H1 (cell line): ENCODE measurements at regions not wholly inside any gene's neighbourhood (a gene's known extent, or its start where the extent isn't known, plus 50 kb on each side); places are given as distances from the start of the nearest gene placed in this dataset.
A peak's percentile ranks its signal among the peaks of the same experiment; 100 is the strongest.
"Not testable (repeated sequence)": the region's sequence is repeated elsewhere in the genome, so short reads cannot be mapped to it uniquely, and the experiment has no call there.

Experiments
- CTCF ChIA-PET: fragments of 300-600 bp; sonication (Branson Sonifier 250); formaldehyde crosslinking; loops from one replicate; lab custom pipeline; 2021; ENCODE audit not compliant: partially characterized antibody; lab: Charles Lee
- POLR2A ChIA-PET: fragments of 300-600 bp; sonication (Branson Sonifier 250); formaldehyde crosslinking; loops from one replicate; lab custom pipeline; 2021; ENCODE audit warnings: inconsistent platforms; ENCODE audit not compliant: partially characterized antibody; lab: Charles Lee
- DNase-seq, 2 experiments: peaks; one replicate each; pipeline versions ENCODE4 v3.0.0 to v3.0.0-alpha.2; 2010 to 2022; ENCODE audit warnings: low spot score in 2 of 2, low read depth in 1 of 2, mixed read lengths in 1 of 2
- FAIRE-seq: peaks from 2 replicates; lab custom pipeline; 2011; peaks lifted over from hg19 to GRCh38; lab: Jason Lieb, UNC
- H2AFZ ChIP-seq: 2 replicates; pipeline ENCODE4 v1.8.1; 2012; ENCODE audit warnings: low read length, inconsistent platforms
- H2AK5ac ChIP-seq: 2 replicates; pipeline ENCODE4 v1.6.1; 2013; ENCODE audit warnings: low read depth, low read length
- H2BK120ac ChIP-seq: replicated peaks from 2 replicates; pipeline ENCODE3; 2013; ENCODE audit warnings: low read depth, low read length, inconsistent platforms
- H2BK12ac ChIP-seq: 2 replicates; pipeline ENCODE4 v1.6.1; 2013; ENCODE audit warnings: low read depth, low read length
- H2BK15ac ChIP-seq: 2 replicates; pipeline ENCODE4 v1.6.1; 2013; ENCODE audit warnings: low read length
- H2BK20ac ChIP-seq: 2 replicates; pipeline ENCODE4 v1.6.1; 2013; ENCODE audit warnings: low read length
- H2BK5ac ChIP-seq: 2 replicates; pipeline ENCODE4 v1.6.1; 2013; ENCODE audit warnings: low read depth, low read length
- H3K14ac ChIP-seq: 2 replicates; pipeline ENCODE4 v1.6.1; 2013; ENCODE audit warnings: inconsistent platforms; ENCODE audit not compliant: insufficient read length
- H3K18ac ChIP-seq: 2 replicates; pipeline ENCODE4 v1.6.1; 2013; ENCODE audit warnings: low read length; ENCODE audit errors: extremely low read depth
- H3K23ac ChIP-seq: 2 replicates; pipeline ENCODE4 v1.6.1; 2013; ENCODE audit warnings: inconsistent platforms; ENCODE audit not compliant: insufficient read length
- H3K23me2 ChIP-seq: 2 replicates; pipeline ENCODE4 v1.6.1; 2013; ENCODE audit warnings: low read depth, low read length
- H3K27ac ChIP-seq: 2 replicates; pipeline ENCODE4 v1.6.1; 2011; ENCODE audit warnings: low read depth, low read length, inconsistent platforms
- H3K27me3 ChIP-seq, 4 experiments: replicated peaks in 1 of 4; 1 replicate in 1 of 4; 2 replicates in 3 of 4; pipeline versions ENCODE4 v1.6.1 to v1.8.1; 2011 to 2013; ENCODE audit warnings: low read length in 3 of 4, mild to moderate bottlenecking in 3 of 4, inconsistent platforms in 2 of 4, mixed read lengths in 2 of 4, moderate library complexity in 1 of 4; ENCODE audit not compliant: control insufficient read depth in 3 of 4, insufficient read depth in 3 of 4; ENCODE audit errors: extremely low read depth in 1 of 4
- H3K36me3 ChIP-seq, 4 experiments: 2 replicates each; pipeline versions ENCODE4 v1.6.1 to v1.8.1; 2011 to 2013; ENCODE audit warnings: mild to moderate bottlenecking in 4 of 4, low read length in 3 of 4, moderate library complexity in 2 of 4, control low read depth in 1 of 4, inconsistent platforms in 1 of 4; ENCODE audit not compliant: insufficient read depth in 4 of 4, control insufficient read depth in 2 of 4
- H3K4ac ChIP-seq: replicated peaks from 2 replicates; pipeline ENCODE3; 2013; ENCODE audit warnings: low read length, low read depth, mixed read lengths, inconsistent platforms; ENCODE audit not compliant: insufficient read length
- H3K4me1 ChIP-seq, 4 experiments: replicated peaks in 1 of 4; 1 replicate in 1 of 4; 2 replicates in 3 of 4; pipeline versions ENCODE4 v1.6.1 to v1.8.1; 2011 to 2013; ENCODE audit warnings: low read length in 3 of 4, inconsistent platforms in 2 of 4, mixed read lengths in 1 of 4; ENCODE audit not compliant: insufficient read depth in 4 of 4, control insufficient read depth in 3 of 4
- H3K4me2 ChIP-seq, 2 experiments: 2 replicates each; pipeline versions ENCODE4 v1.6.1 to v1.8.1; 2011 to 2013; ENCODE audit warnings: low read depth in 2 of 2, low read length in 2 of 2, control low read depth in 1 of 2, inconsistent platforms in 1 of 2, mild to moderate bottlenecking in 1 of 2; ENCODE audit not compliant: insufficient read depth in 1 of 2
- H3K4me3 ChIP-seq, 4 experiments: fragments of 200-600, 300-600 bp in 1 of 4; sonication (generic), shearing (Covaris generic), sonication (Bioruptor Twin) in 1 of 4; 2 replicates each; pipeline versions ENCODE4 v1.5.1 to v1.8.1; 2011 to 2016; ENCODE audit warnings: low read length in 4 of 4, low read depth in 3 of 4, control low read depth in 2 of 4, inconsistent platforms in 2 of 4, mild to moderate bottlenecking in 2 of 4, mixed read lengths in 1 of 4, moderate library complexity in 1 of 4; ENCODE audit not compliant: insufficient read depth in 2 of 4; ENCODE audit errors: extremely low read depth in 1 of 4
- H3K56ac ChIP-seq: replicated peaks from 2 replicates; pipeline ENCODE3; 2013; ENCODE audit warnings: low read depth, mild to moderate bottlenecking, mixed read lengths, low read length, inconsistent platforms; ENCODE audit not compliant: insufficient read length
- H3K79me1 ChIP-seq: 2 replicates; pipeline ENCODE4 v1.6.1; 2013; ENCODE audit warnings: low read depth, low read length, control low read depth
- H3K79me2 ChIP-seq, 2 experiments: 2 replicates each; pipeline versions ENCODE4 v1.6.1 to v1.8.1; 2012 to 2013; ENCODE audit warnings: low read length in 2 of 2, mild to moderate bottlenecking in 2 of 2, inconsistent platforms in 1 of 2; ENCODE audit not compliant: insufficient read depth in 2 of 2, control insufficient read depth in 1 of 2
- H3K9ac ChIP-seq, 4 experiments: replicated peaks in 1 of 4; 1 replicate in 1 of 4; 2 replicates in 3 of 4; pipeline versions ENCODE4 v1.6.1 to v1.8.1; 2011 to 2013; ENCODE audit warnings: low read depth in 3 of 4, low read length in 3 of 4, control low read depth in 2 of 4, mild to moderate bottlenecking in 2 of 4, moderate library complexity in 2 of 4, inconsistent platforms in 1 of 4; ENCODE audit errors: extremely low read depth in 1 of 4
- H3K9me3 ChIP-seq, 2 experiments: 2 replicates each; pipeline versions ENCODE4 v1.6.1 to v1.8.1; 2012 to 2013; ENCODE audit warnings: mild to moderate bottlenecking in 2 of 2, moderate library complexity in 2 of 2, control low read depth in 1 of 2, inconsistent platforms in 1 of 2, low read depth in 1 of 2, low read length in 1 of 2, mixed read lengths in 1 of 2; ENCODE audit not compliant: insufficient read depth in 2 of 2
- H4K20me1 ChIP-seq, 2 experiments: replicated peaks in 1 of 2; 2 replicates each; pipeline versions ENCODE3 to v1.8.1; 2011 to 2013; ENCODE audit warnings: inconsistent platforms in 2 of 2, low read length in 2 of 2, mild to moderate bottlenecking in 1 of 2; ENCODE audit not compliant: insufficient read depth in 2 of 2, control insufficient read depth in 1 of 2
- H4K5ac ChIP-seq: 2 replicates; pipeline ENCODE4 v1.6.1; 2013; ENCODE audit warnings: low read length, low read depth, mixed read lengths, inconsistent platforms; ENCODE audit not compliant: insufficient read length
- H4K8ac ChIP-seq: 2 replicates; pipeline ENCODE4 v1.8.0; 2013; ENCODE audit warnings: mild to moderate bottlenecking, moderate library complexity, low read length, inconsistent platforms; ENCODE audit not compliant: insufficient read depth; ENCODE audit errors: extremely low read depth
- H4K91ac ChIP-seq: replicated peaks from 2 replicates; pipeline ENCODE3; 2013; ENCODE audit warnings: low read length, mixed read lengths, inconsistent platforms; ENCODE audit not compliant: insufficient read length
- CTCF ChIP-seq, 3 experiments: IDR thresholded peaks; 1 replicate in 2 of 3; 2 replicates in 1 of 3; pipeline versions ENCODE4 v1.5.1 to v1.6.1; 2011; ENCODE audit warnings: low read length in 3 of 3, mild to moderate bottlenecking in 3 of 3, inconsistent platforms in 2 of 3, low read depth in 1 of 3, moderate library complexity in 1 of 3; ENCODE audit not compliant: insufficient read depth in 1 of 3; ENCODE audit errors: control extremely low read depth in 1 of 3
- RAD21 ChIP-seq, 2 experiments: IDR thresholded peaks in 1 of 2; conservative IDR thresholded peaks in 1 of 2; 2 replicates each; pipeline ENCODE4 v1.6.1; 2011; ENCODE audit warnings: low read depth in 2 of 2, low read length in 2 of 2, improper control_type of control experiment in 1 of 2, inconsistent platforms in 1 of 2, mild to moderate bottlenecking in 1 of 2, moderate library complexity in 1 of 2
- WGBS, 2 experiments: shearing (Covaris generic) in 1 of 2; methylation state at CpG; one replicate each; pipeline versions ENCODE4 v1.1.6 to v1.1.7; 2013 to 2015; ENCODE audit warnings: low lambda C conversion rate in 2 of 2, mixed read lengths in 2 of 2, inconsistent platforms in 1 of 2, low coverage in 1 of 2, missing lambda C conversion rate in 1 of 2; ENCODE audit not compliant: insufficient replicate concordance in 2 of 2, insufficient coverage in 1 of 2, insufficient read length in 1 of 2; ENCODE audit errors: extremely low coverage in 1 of 2, missing lambda C conversion rate in 1 of 2; 5-methylcytosine and 5-hydroxymethylcytosine counted together

- H3K79me1 ChIP-seq, H2BK20ac ChIP-seq, H3K79me2 ChIP-seq, H3K9me3 ChIP-seq, H2AFZ ChIP-seq, POLR2A ChIA-PET, H3K4ac ChIP-seq, H2BK12ac ChIP-seq, H3K4me3 ChIP-seq, H3K27ac ChIP-seq, H3K18ac ChIP-seq, H2AK5ac ChIP-seq, FAIRE-seq, H4K8ac ChIP-seq, H3K14ac ChIP-seq, H2BK5ac ChIP-seq: not testable (repeated sequence)
- peaks cover 0 to 11% (median 10%) of the 10 kb centered on the region in 4 experiments for H3K4me1 ChIP-seq
- peak in 2 of 3 experiments; percentile 14 to 28; a peak in 2 of 4 replicates for TF ChIP-seq CTCF (IDR thresholded peaks at IDR 0.05; ENCODE audit: control extremely low read depth in 1 of 3, insufficient read depth in 1 of 3, low read depth in 1 of 3, low read length in 3 of 3)
- TF ChIP-seq RAD21 (IDR thresholded peaks at IDR 0.05 in 1 of 2, conservative IDR thresholded peaks at IDR 0.05 in 1 of 2; ENCODE audit: low read depth in 2 of 2, low read length in 2 of 2): peak; percentile 32 to 34; a peak in 3 of 4 replicates
- TF ChIP-seq, all 59 proteins: peak for 2; not testable (repeated sequence) for 57
- H3K23me2 ChIP-seq, H4K20me1 ChIP-seq, H3K56ac ChIP-seq, H3K9ac ChIP-seq, H3K27me3 ChIP-seq, H3K36me3 ChIP-seq, H2BK120ac ChIP-seq, H3K4me2 ChIP-seq, H4K91ac ChIP-seq, DNase-seq, H4K5ac ChIP-seq, H3K23ac ChIP-seq, H2BK15ac ChIP-seq: not testable (repeated sequence)
- WGBS, 2 experiments: 50% methylated on average over 2 of the region's 4 CpGs; no CpG with 5 or more reads in 1 of the 2 experiments
- CTCF ChIA-PET: interaction anchor here (0.6 to 1.4 kb wide), 6 partner anchors 13 to 178 kb away, joined by 3 to 5 read pairs (median 4); no protein-coding TSS in a partner anchor
These were observed 136.0 kb downstream of the OTOP1 start for GRCh38 chr4:4090720-4091119.
